ENCODE measurements at regions not wholly inside any gene's neighbourhood (a gene's known extent, or its start where the extent isn't known, plus 50 kb on each side); places are given as distances from the start of the nearest gene placed in this dataset.

GRCh38 chr12:115623275-115623674 lies 654.2 kb downstream of the MED13L start:
- Histone ChIP-seq H3K56ac (replicated peaks; ENCODE audit: insufficient read length, low read depth, low read length) (no peak overlapping the region), H3K14ac (ENCODE audit: insufficient read length) (no peak overlapping the region), H3K79me1 (ENCODE audit: low read depth, low read length) (no peaks in the 10 kb centered on the region), H2BK5ac (ENCODE audit: low read depth, low read length) (no peak overlapping the region), H2BK20ac (ENCODE audit: low read length) (0 out of 2 replicates have a peak overlapping the region, but pooled peaks have one; percentile 44), H3K18ac (ENCODE audit: extremely low read depth, low read length) (no peak overlapping the region), H3K36me3 (ENCODE audit: control insufficient read depth in 2 of 4, insufficient read depth in 4 of 4, low read length in 3 of 4) (no peaks in the 10 kb centered on the region), H3K4me3 (ENCODE audit: extremely low read depth in 1 of 4, insufficient read depth in 2 of 4, low read depth in 3 of 4, low read length in 4 of 4) (no peak overlapping the region), H2BK12ac (ENCODE audit: low read depth, low read length) (no peak overlapping the region), H3K4me1 (replicated peaks in 1 of 4; ENCODE audit: control insufficient read depth in 3 of 4, insufficient read depth in 4 of 4, low read length in 3 of 4) (peaks cover 0 to 3% (median 1%) of the 10 kb centered on the region in 4 experiments; a peak in 3 of 7 replicates), H3K27ac (ENCODE audit: low read depth, low read length) (no peak overlapping the region), H3K27me3 (replicated peaks in 1 of 4; ENCODE audit: control insufficient read depth in 3 of 4, extremely low read depth in 1 of 4, insufficient read depth in 3 of 4, low read length in 3 of 4) (no peaks in the 10 kb centered on the region), H2AFZ (ENCODE audit: low read length) (0 out of 2 replicates have a peak overlapping the region, but pooled peaks have one; percentile 47), H2BK120ac (replicated peaks; ENCODE audit: low read depth, low read length) (no peak overlapping the region), H3K23ac (ENCODE audit: insufficient read length) (no peak overlapping the region), H2BK15ac (ENCODE audit: low read length) (no peak overlapping the region), H3K9me3 (ENCODE audit: insufficient read depth in 2 of 2, low read depth in 1 of 2, low read length in 1 of 2) (peaks cover 0 to 8% of the 10 kb centered on the region in 2 experiments; a peak in 1 of 4 replicates), H3K79me2 (ENCODE audit: control insufficient read depth in 1 of 2, insufficient read depth in 2 of 2, low read length in 2 of 2) (no peaks in the 10 kb centered on the region), H4K91ac (replicated peaks; ENCODE audit: insufficient read length, low read length) (no peak overlapping the region), H2AK5ac (ENCODE audit: low read depth, low read length) (no peak overlapping the region), H3K23me2 (ENCODE audit: low read depth, low read length) (no peaks in the 10 kb centered on the region), H4K8ac (ENCODE audit: extremely low read depth, insufficient read depth, low read length) (no peak overlapping the region), H4K5ac (ENCODE audit: insufficient read length, low read depth, low read length) (no peak overlapping the region), H3K4me2 (ENCODE audit: insufficient read depth in 1 of 2, low read depth in 2 of 2, low read length in 2 of 2) (no peak overlapping the region), H4K20me1 (replicated peaks in 1 of 2; ENCODE audit: control insufficient read depth in 1 of 2, insufficient read depth in 2 of 2, low read length in 2 of 2) (no peaks in the 10 kb centered on the region), H3K4ac (replicated peaks; ENCODE audit: insufficient read length, low read depth, low read length) (no peak overlapping the region), H3K9ac (replicated peaks in 1 of 4; ENCODE audit: extremely low read depth in 1 of 4, low read depth in 3 of 4, low read length in 3 of 4) (no peak overlapping the region)
- POLR2A ChIA-PET (ENCODE audit: partially characterized antibody): no interaction called here
- FAIRE-seq (no peak), DNase-seq (ENCODE audit: low read depth in 1 of 2, low spot score in 2 of 2) (no peak)
- WGBS, 2 experiments (ENCODE audit: extremely low coverage in 1 of 2, insufficient coverage in 1 of 2, insufficient read length in 1 of 2, insufficient replicate concordance in 2 of 2, low coverage in 1 of 2, low lambda C conversion rate in 2 of 2, missing lambda C conversion rate in 1 of 2): 90% methylated on average over 5 of the region's 5 CpGs; no CpG with 5 or more reads in 1 of the 2 experiments
- no peak for TF ChIP-seq POLR2A (IDR thresholded peaks at IDR 0.05; ENCODE audit: control extremely low read depth in 1 of 2, low read depth in 2 of 2, low read length in 2 of 2)
- TF ChIP-seq RFX5 (IDR thresholded peaks at IDR 0.05; ENCODE audit: borderline replicate concordance, low read depth, low read length): no peak
- TF ChIP-seq SIN3A (conservative IDR thresholded peaks at IDR 0.05 in 1 of 2, IDR thresholded peaks at IDR 0.05 in 1 of 2; ENCODE audit: low read depth in 1 of 2, low read length in 2 of 2): no peak
- TF ChIP-seq TCF12 (IDR thresholded peaks at IDR 0.05; ENCODE audit: low read depth, low read length): 0 out of 2 replicates have a peak, but pooled peaks have one; percentile 15
- no peak for TF ChIP-seq RBBP5 (IDR thresholded peaks at IDR 0.05; ENCODE audit: borderline replicate concordance, low read depth, low read length)
- CTCF ChIA-PET (ENCODE audit: partially characterized antibody): interaction anchor here (0.6 to 1.6 kb wide), 3 partner anchors 13 to 163 kb away, joined by 3 to 4 read pairs (median 3); no protein-coding TSS in a partner anchor

All from H1 (cell line).